ENCODE measurements at regions not wholly inside any gene's neighbourhood (a gene's known extent, or its start where the extent isn't known, plus 50 kb on each side); places are given as distances from the start of the nearest gene placed in this dataset.
"Not testable (repeated sequence)": the region's sequence is repeated elsewhere in the genome, so short reads cannot be mapped to it uniquely, and the experiment has no call there.

- H3K27me3 Mint-ChIP-seq; H3K36me3 Mint-ChIP-seq (ENCODE audit: low read depth); H3K9me3 Mint-ChIP-seq; POLR2A ChIA-PET; H3K27ac Mint-ChIP-seq; CTCF ChIA-PET; H3K4me1 Mint-ChIP-seq; DNase-seq; H3K4me3 Mint-ChIP-seq: not testable (repeated sequence)
These were observed 402.4 kb upstream of the KLF12 start for GRCh38 chr13:74536649-74537048.

- CTCF ChIA-PET, result no interaction called here
- Mint-ChIP-seq H3K27ac (no peak overlapping the region), H3K36me3 (ENCODE audit: low read depth) (no peaks in the 10 kb centered on the region), H3K9me3 (no peaks in the 10 kb centered on the region), H3K4me3 (no peak overlapping the region), H3K4me1 (no peaks in the 10 kb centered on the region), H3K27me3 (no peaks in the 10 kb centered on the region)
- POLR2A ChIA-PET, result no interaction called here
- no peak for DNase-seq
These were observed 399.0 kb upstream of the KLF12 start for GRCh38 chr13:74533226-74533625.

GRCh38 chr13:74530011-74530410 is 395.8 kb upstream of the KLF12 start:
- ChIA-PET CTCF (no interaction called here), POLR2A (no interaction called here)
- Mint-ChIP-seq H3K4me3 (no peak overlapping the region), H3K27ac (no peak overlapping the region), H3K27me3 (peaks cover 4% of the 10 kb centered on the region), H3K4me1 (no peaks in the 10 kb centered on the region), H3K36me3 (ENCODE audit: low read depth) (no peaks in the 10 kb centered on the region), H3K9me3 (no peaks in the 10 kb centered on the region)
- no peak for DNase-seq

DNA sequence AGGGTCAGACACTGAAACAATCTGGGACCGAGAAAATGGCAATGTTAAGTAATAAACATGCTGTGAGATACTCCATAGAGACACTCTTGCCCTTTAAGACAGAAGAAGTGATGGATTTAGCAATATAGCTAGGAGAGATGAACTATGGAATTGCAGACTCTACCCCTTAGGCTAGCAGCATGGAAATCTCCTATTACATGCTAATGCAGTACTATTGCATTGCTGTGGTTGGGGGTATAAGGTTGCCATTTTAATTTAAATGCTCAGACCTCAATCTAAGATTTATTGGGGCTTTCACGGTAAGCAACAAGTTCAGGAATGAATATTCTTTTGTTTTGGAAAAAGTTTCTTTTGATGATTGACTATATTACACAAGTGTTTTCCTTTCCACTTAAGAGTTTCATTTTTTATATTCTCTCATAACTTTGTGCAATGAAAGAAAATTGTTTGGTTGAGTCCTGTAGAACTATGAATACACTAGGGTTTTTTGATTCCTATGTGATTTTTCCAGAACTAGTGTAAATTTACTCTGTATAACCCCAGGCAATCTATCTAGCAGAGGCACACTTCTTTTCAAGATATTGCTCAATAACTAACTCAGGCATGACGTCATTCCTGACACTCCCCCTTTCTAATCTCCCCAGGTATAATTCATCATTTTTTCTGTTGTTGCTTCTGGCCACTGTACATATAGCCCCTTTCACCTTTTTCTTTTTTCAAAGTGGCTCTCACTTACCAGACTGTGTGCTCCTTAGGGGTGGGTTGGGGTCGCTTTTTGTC is 394.7 kb upstream of the KLF12 start:
- Mint-ChIP-seq H3K27ac (no peak overlapping the region), H3K9me3 (no peaks in the 10 kb centered on the region), H3K27me3 (peaks cover 4% of the 10 kb centered on the region), H3K36me3 (ENCODE audit: low read depth) (no peaks in the 10 kb centered on the region), H3K4me3 (no peak overlapping the region), H3K4me1 (no peaks in the 10 kb centered on the region)
- no peak for DNase-seq
- ChIA-PET CTCF (no interaction called here), POLR2A (no interaction called here)

DNA sequence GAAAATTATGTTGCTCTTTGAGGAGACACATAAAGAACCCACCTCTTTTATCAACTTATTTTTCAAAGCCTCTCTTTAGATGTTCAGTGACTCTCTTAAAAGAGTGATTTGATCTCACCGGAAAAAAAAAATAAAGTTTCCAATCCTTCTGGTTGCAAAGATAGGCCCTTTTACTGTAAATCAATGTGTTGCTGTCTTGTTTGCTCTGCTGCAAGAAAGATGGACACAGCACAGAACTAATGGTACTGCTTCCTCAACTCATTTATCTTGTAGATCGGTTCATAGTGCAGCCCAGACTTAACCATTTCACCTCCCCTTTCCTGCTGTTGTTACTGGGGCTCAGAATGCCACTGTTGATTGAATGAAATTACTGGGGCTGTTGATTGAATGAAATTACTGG is 388.9 kb upstream of the KLF12 start:
- Mint-ChIP-seq H3K27me3 (peaks cover 4% of the 10 kb centered on the region), H3K4me1 (no peaks in the 10 kb centered on the region), H3K27ac (no peak overlapping the region), H3K36me3 (ENCODE audit: low read depth) (no peaks in the 10 kb centered on the region), H3K9me3 (no peaks in the 10 kb centered on the region), H3K4me3 (no peak overlapping the region)
- ChIA-PET CTCF (no interaction called here), POLR2A (no interaction called here)
- no peak for DNase-seq

- Mint-ChIP-seq H3K4me1 (no peaks in the 10 kb centered on the region), H3K27ac (no peak overlapping the region), H3K27me3 (peaks cover 5% of the 10 kb centered on the region), H3K9me3 (peaks cover 3% of the 10 kb centered on the region), H3K36me3 (ENCODE audit: low read depth) (no peaks in the 10 kb centered on the region), H3K4me3 (no peak overlapping the region)
- DNase-seq, result no peak
- CTCF ChIA-PET, result no interaction called here
- POLR2A ChIA-PET, result no interaction called here
These were observed 377.3 kb upstream of the KLF12 start for GRCh38 chr13:74511523-74511922.

GRCh38 chr13:74487091-74487722 is 353.0 kb upstream of the KLF12 start:
- no peak for DNase-seq
- Mint-ChIP-seq H3K36me3 (ENCODE audit: low read depth) (no peaks in the 10 kb centered on the region), H3K27me3 (peaks cover 3% of the 10 kb centered on the region), H3K9me3 (peaks cover 3% of the 10 kb centered on the region), H3K27ac (no peak overlapping the region), H3K4me1 (no peaks in the 10 kb centered on the region), H3K4me3 (no peak overlapping the region)
- ChIA-PET POLR2A (no interaction called here), CTCF (no interaction called here)

DNA sequence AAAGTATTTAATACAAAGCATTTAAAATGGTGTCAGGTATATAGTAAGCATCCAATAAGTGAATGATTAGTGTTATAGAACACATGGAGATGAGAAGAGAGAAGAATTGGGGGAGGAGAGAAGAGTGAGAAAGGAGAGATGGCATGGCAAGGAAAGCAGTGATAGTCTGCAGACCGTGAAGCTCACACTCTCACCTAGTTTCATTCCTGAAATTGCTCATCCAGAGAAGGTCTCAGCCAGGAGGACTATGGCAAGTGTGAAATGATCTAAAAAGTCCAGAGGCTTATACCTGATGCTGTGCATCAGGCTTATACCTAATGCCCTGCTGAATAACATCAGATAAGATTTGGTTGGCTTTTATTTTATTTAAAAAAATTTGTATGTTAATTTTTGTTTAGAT is 351.6 kb upstream of the KLF12 start:
- H3K27me3 Mint-ChIP-seq, result peaks cover 3% of the 10 kb centered on the region
- CTCF ChIA-PET, result no interaction called here
- H3K27ac Mint-ChIP-seq, result no peak overlapping the region
- no peak overlapping the region for H3K4me3 Mint-ChIP-seq
- H3K4me1 Mint-ChIP-seq, result no peaks in the 10 kb centered on the region
- H3K36me3 Mint-ChIP-seq (ENCODE audit: low read depth), result no peaks in the 10 kb centered on the region
- DNase-seq, result no peak
- no peaks in the 10 kb centered on the region for H3K9me3 Mint-ChIP-seq
- POLR2A ChIA-PET, result no interaction called here

DNA sequence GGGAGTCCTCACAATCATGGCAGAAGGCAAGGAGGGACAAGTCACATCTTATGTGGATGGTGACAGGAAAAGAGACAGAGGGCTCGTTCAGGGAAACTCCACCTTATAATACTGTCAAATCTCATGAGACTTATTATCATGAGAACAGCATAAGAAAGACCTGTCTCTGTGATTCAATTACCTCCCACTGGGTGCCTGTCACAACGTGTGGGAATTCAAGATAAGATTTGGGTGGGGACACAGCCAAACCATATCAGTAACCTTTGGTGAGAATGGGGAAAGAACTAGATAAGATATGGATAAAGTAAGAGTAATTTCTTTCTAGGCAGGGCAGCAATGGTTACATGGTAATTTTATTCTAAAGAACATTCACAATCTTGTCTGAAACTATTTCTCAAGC is 344.9 kb upstream of the KLF12 start:
- H3K27me3 Mint-ChIP-seq, result no peaks in the 10 kb centered on the region

DNA sequence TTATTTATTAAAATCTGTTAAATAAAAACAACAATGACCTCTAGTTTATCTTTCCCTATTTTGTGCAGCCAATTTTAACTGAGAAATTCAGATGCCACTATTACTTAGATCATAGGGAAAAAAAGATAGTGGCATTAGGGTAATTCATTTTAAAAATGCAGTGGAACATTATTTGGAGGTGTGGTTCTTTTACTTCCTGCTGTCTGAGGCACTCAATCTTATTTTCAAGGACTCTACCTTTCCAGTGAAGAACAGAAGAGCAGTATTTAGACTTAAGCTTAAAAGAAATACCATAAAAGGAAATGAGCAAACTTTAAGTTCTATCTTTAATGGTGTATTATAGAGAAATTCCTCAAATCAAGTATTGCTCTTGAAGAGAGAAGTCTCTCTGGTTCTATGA is 342.6 kb upstream of the KLF12 start:
- no peak overlapping the region for H3K4me3 Mint-ChIP-seq
- ChIA-PET CTCF (no interaction called here), POLR2A (no interaction called here)
- H3K9me3 Mint-ChIP-seq, result no peaks in the 10 kb centered on the region
- no peaks in the 10 kb centered on the region for H3K4me1 Mint-ChIP-seq
- H3K27me3 Mint-ChIP-seq, result no peaks in the 10 kb centered on the region
- no peak for DNase-seq
- no peak overlapping the region for H3K27ac Mint-ChIP-seq
- no peaks in the 10 kb centered on the region for H3K36me3 Mint-ChIP-seq (ENCODE audit: low read depth)

More for the DNA sequence above, 344.9 kb upstream of the KLF12 start:
- DNase-seq, result no peak
- Mint-ChIP-seq H3K4me3 (no peak overlapping the region), H3K9me3 (no peaks in the 10 kb centered on the region), H3K36me3 (ENCODE audit: low read depth) (no peaks in the 10 kb centered on the region), H3K27ac (no peak overlapping the region), H3K4me1 (no peaks in the 10 kb centered on the region)
- CTCF ChIA-PET, result no interaction called here
- POLR2A ChIA-PET, result no interaction called here

GRCh38 chr13:74476365-74476764 is 342.2 kb upstream of the KLF12 start:
- no peak overlapping the region for H3K27ac Mint-ChIP-seq
- ChIA-PET POLR2A (no interaction called here), CTCF (no interaction called here)
- no peaks in the 10 kb centered on the region for H3K27me3 Mint-ChIP-seq
- H3K4me3 Mint-ChIP-seq, result no peak overlapping the region
- DNase-seq, result no peak
- no peaks in the 10 kb centered on the region for H3K4me1 Mint-ChIP-seq
- no peaks in the 10 kb centered on the region for H3K9me3 Mint-ChIP-seq
- no peaks in the 10 kb centered on the region for H3K36me3 Mint-ChIP-seq (ENCODE audit: low read depth)

GRCh38 chr13:74466864-74467263 is 332.7 kb upstream of the KLF12 start:
- ChIA-PET POLR2A (interaction anchor here (0.6 kb wide), 1 partner anchor 667 kb away, joined by 4 read pairs; no protein-coding TSS in a partner anchor), CTCF (interaction anchor here (1.2 kb wide), 1 partner anchor 16 kb away, joined by 4 read pairs; no protein-coding TSS in a partner anchor)
- H3K4me3 Mint-ChIP-seq, result no peak overlapping the region
- H3K27me3 Mint-ChIP-seq, result no peaks in the 10 kb centered on the region
- H3K4me1 Mint-ChIP-seq, result no peaks in the 10 kb centered on the region
- H3K36me3 Mint-ChIP-seq (ENCODE audit: low read depth), result no peaks in the 10 kb centered on the region
- no peak for DNase-seq
- H3K9me3 Mint-ChIP-seq, result no peaks in the 10 kb centered on the region
- H3K27ac Mint-ChIP-seq, result no peak overlapping the region

DNA sequence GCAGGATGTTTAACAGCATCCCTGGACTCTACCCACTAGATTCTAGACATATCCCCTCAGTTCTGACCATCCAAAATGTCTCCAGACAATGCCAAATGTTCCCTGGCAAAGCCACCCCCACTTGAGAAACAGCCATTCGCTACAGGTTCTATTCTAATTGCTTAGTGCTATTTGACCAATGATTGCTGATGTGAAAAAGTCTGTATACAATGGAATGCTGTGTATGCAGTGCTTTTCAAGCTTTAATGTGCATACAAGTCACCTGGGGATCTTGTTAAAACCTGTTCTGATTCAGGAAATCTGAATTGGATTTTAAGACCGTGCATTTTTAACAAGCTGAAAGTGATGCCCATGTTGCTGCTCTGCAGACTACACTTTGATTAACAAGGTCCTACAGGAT is 331.8 kb upstream of the KLF12 start:
- H3K36me3 Mint-ChIP-seq (ENCODE audit: low read depth), result no peaks in the 10 kb centered on the region
- no peak overlapping the region for H3K4me3 Mint-ChIP-seq
- ChIA-PET CTCF (no interaction called here), POLR2A (no interaction called here)
- H3K4me1 Mint-ChIP-seq, result no peaks in the 10 kb centered on the region
- DNase-seq, result no peak
- H3K9me3 Mint-ChIP-seq, result no peaks in the 10 kb centered on the region
- H3K27me3 Mint-ChIP-seq, result no peaks in the 10 kb centered on the region
- no peak overlapping the region for H3K27ac Mint-ChIP-seq

- no peak for DNase-seq
- no peaks in the 10 kb centered on the region for H3K9me3 Mint-ChIP-seq
- H3K27me3 Mint-ChIP-seq, result no peaks in the 10 kb centered on the region
- H3K4me1 Mint-ChIP-seq, result no peaks in the 10 kb centered on the region
- ChIA-PET POLR2A (no interaction called here), CTCF (no interaction called here)
- H3K27ac Mint-ChIP-seq, result no peak overlapping the region
- no peak overlapping the region for H3K4me3 Mint-ChIP-seq
- H3K36me3 Mint-ChIP-seq (ENCODE audit: low read depth), result no peaks in the 10 kb centered on the region
These were observed 331.1 kb upstream of the KLF12 start for GRCh38 chr13:74465271-74465670.
